ENCODE measurements at regions not wholly inside any gene's neighbourhood (a gene's known extent, or its start where the extent isn't known, plus 50 kb on each side); places are given as distances from the start of the nearest gene placed in this dataset.

GRCh38 chr20:4556781-4557180, 129.5 kb upstream of the PRNP start:
- TF ChIP-seq, protein P1, sequence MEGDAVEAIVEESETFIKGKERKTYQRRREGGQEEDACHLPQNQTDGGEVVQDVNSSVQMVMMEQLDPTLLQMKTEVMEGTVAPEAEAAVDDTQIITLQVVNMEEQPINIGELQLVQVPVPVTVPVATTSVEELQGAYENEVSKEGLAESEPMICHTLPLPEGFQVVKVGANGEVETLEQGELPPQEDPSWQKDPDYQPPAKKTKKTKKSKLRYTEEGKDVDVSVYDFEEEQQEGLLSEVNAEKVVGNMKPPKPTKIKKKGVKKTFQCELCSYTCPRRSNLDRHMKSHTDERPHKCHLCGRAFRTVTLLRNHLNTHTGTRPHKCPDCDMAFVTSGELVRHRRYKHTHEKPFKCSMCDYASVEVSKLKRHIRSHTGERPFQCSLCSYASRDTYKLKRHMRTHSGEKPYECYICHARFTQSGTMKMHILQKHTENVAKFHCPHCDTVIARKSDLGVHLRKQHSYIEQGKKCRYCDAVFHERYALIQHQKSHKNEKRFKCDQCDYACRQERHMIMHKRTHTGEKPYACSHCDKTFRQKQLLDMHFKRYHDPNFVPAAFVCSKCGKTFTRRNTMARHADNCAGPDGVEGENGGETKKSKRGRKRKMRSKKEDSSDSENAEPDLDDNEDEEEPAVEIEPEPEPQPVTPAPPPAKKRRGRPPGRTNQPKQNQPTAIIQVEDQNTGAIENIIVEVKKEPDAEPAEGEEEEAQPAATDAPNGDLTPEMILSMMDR (IDR thresholded peaks at IDR 0.05) = no peak
- no peak for TF ChIP-seq POLR2A (IDR thresholded peaks at IDR 0.05)

All from right lobe of liver (tissue), 4 donors.